ENCODE measurements at regions not wholly inside any gene's neighbourhood (a gene's known extent, or its start where the extent isn't known, plus 50 kb on each side); places are given as distances from the start of the nearest gene placed in this dataset.

GRCh38 chr6:143621876-143622605 lies 55.7 kb upstream of the PHACTR2 start:
- no peak for DNase-seq (ENCODE audit: low read depth in 2 of 2)

GRCh38 chr6:143621159-143621873 lies 56.4 kb upstream of the PHACTR2 start:
- no peak for DNase-seq (ENCODE audit: low read depth in 2 of 2)

GRCh38 chr6:143620447-143620846 lies 57.3 kb upstream of the PHACTR2 start:
- DNase-seq (ENCODE audit: low read depth in 2 of 2) = no peak

GRCh38 chr6:143619824-143620401 lies 57.9 kb upstream of the PHACTR2 start:
- no peak for DNase-seq (ENCODE audit: low read depth in 2 of 2)

GRCh38 chr6:143616741-143617140 lies 61.0 kb upstream of the PHACTR2 start:
- no peak for DNase-seq (ENCODE audit: low read depth in 2 of 2)

- DNase-seq (ENCODE audit: low read depth in 2 of 2) = no peak
Observed at GRCh38 chr6:143615785-143616184, 62.0 kb upstream of the PHACTR2 start.

- DNase-seq (ENCODE audit: low read depth in 2 of 2) = no peak
Observed at GRCh38 chr6:143614235-143614634, 63.5 kb upstream of the PHACTR2 start.

GRCh38 chr6:143613749-143614148 lies 64.0 kb upstream of the PHACTR2 start:
- no peak for DNase-seq (ENCODE audit: low read depth in 2 of 2)

GRCh38 chr6:143612186-143612585 lies 65.6 kb upstream of the PHACTR2 start:
- no peak for DNase-seq (ENCODE audit: low read depth in 2 of 2)

GRCh38 chr6:143611580-143611979 lies 66.2 kb upstream of the PHACTR2 start:
- no peak for DNase-seq (ENCODE audit: low read depth in 2 of 2)

- no peak for DNase-seq (ENCODE audit: low read depth in 2 of 2)
Observed at GRCh38 chr6:143609972-143610371, 67.8 kb upstream of the PHACTR2 start.

- no peak for DNase-seq (ENCODE audit: low read depth in 2 of 2)
Observed at GRCh38 chr6:143609501-143609900, 68.3 kb upstream of the PHACTR2 start.

- DNase-seq (ENCODE audit: low read depth in 2 of 2) = no peak
Observed at GRCh38 chr6:143608906-143609305, 68.9 kb upstream of the PHACTR2 start.

- DNase-seq (ENCODE audit: low read depth in 2 of 2) = no peak
Observed at GRCh38 chr6:143607974-143608373, 69.8 kb upstream of the PHACTR2 start.

GRCh38 chr6:143607168-143607567 lies 70.6 kb upstream of the PHACTR2 start:
- no peak for DNase-seq (ENCODE audit: low read depth in 2 of 2)

- DNase-seq (ENCODE audit: low read depth in 2 of 2) = no peak
Observed at GRCh38 chr6:143605906-143606521, 71.8 kb upstream of the PHACTR2 start.

- DNase-seq (ENCODE audit: low read depth in 2 of 2) = no peak
Observed at GRCh38 chr6:143603455-143603854, 74.3 kb upstream of the PHACTR2 start.

GRCh38 chr6:143601504-143601903 lies 76.3 kb upstream of the PHACTR2 start:
- DNase-seq (ENCODE audit: low read depth in 2 of 2) = no peak

- DNase-seq (ENCODE audit: low read depth in 2 of 2) = no peak
Observed at GRCh38 chr6:143600821-143601220, 76.9 kb upstream of the PHACTR2 start.

- no peak for DNase-seq (ENCODE audit: low read depth in 2 of 2)
Observed at GRCh38 chr6:143598466-143599080, 79.2 kb upstream of the PHACTR2 start.

- DNase-seq (ENCODE audit: low read depth in 2 of 2) = no peak
Observed at GRCh38 chr6:143596866-143597265, 80.9 kb upstream of the PHACTR2 start.

All from stimulated activated CD8-positive, alpha-beta memory T cell treated with anti-CD3 and anti-CD28 coated beads, Interleukin-2, amount 100 ng/mL, for 1 hour (primary cell).